Testis (tissue), 2 donors: ENCODE measurements at regions not wholly inside any gene's neighbourhood (a gene's known extent, or its start where the extent isn't known, plus 50 kb on each side); places are given as distances from the start of the nearest gene placed in this dataset.
"Not testable (repeated sequence)": the region's sequence is repeated elsewhere in the genome, so short reads cannot be mapped to it uniquely, and the experiment has no call there.

Source experiments
- DNase-seq: peaks from one replicate; pipeline ENCODE4 v3.0.0-alpha.2; 2019
- H3K27ac ChIP-seq, 2 donors: fragments of 200-600 bp; sonication (generic); one replicate each; pipeline ENCODE4 v1.5.1; 2019
- H3K27me3 ChIP-seq: fragments of 200-600 bp; sonication (generic); one replicate; pipeline ENCODE4 v1.5.1; 2019
- H3K36me3 ChIP-seq: fragments of 200-600 bp; sonication (generic); one replicate; pipeline ENCODE4 v1.5.1; 2017; ENCODE audit warnings: low read depth; ENCODE audit errors: missing control alignments
- H3K4me1 ChIP-seq: fragments of 200-600 bp; sonication (generic); one replicate; pipeline ENCODE4 v1.5.1; 2019
- H3K4me3 ChIP-seq, 2 donors: fragments of 200-600 bp; sonication (generic); one replicate each; pipeline ENCODE4 v1.5.1; 2017 to 2019
- H3K9me3 ChIP-seq: fragments of 200-600 bp; sonication (generic); one replicate; pipeline ENCODE4 v1.5.1; 2017
- POLR2A ChIP-seq: fragments of 450-650 bp; IDR thresholded peaks from one replicate; pipeline ENCODE4 v1.6.1; 2017; ENCODE audit warnings: antibody characterized with exemption, mild to moderate bottlenecking, moderate library complexity
- whole genome bisulfite sequencing, 2 donors: methylation state at CpG; one replicate each; pipeline ENCODE4 v1.1.5; 2018; 5-methylcytosine and 5-hydroxymethylcytosine counted together
- intact Hi-C: fragments of 100-400 bp; cut with DNase I; formaldehyde crosslinking; loops from one replicate; pipeline ENCODE4 v1.15.1; 2023; ENCODE audit warnings: low total_unique reads
- TF ChIP-seq, protein P1 (sequence below), 3 experiments: fragments of 450-650 bp in 2 of 3; fragments of 200-600 bp in 1 of 3; sonication (generic) in 1 of 3; IDR thresholded peaks; one replicate each; pipeline ENCODE4 v1.5.1; 2016 to 2019; ENCODE audit warnings: antibody characterized with exemption in 3 of 3, mild to moderate bottlenecking in 2 of 3, moderate library complexity in 1 of 3

DNA sequence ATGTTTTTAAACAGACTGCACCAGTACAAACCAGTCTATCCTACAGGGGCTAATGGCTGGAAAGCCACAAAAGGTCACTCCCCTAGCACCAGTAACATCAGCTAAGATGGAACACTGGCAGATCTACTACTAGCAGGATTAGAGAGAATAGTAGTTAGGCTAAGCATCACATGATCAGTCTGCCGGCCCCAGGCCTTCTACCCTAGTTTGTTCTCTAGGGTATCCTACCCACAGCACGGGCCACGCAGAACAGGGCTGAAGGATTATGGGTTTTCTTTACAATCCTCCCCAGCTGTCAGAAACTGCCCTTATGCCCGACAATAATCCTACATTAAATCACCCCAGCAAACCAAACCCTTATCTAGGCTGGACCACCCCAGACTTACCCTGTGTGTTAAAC, 156.0 kb downstream of the LY86 start:
- WGBS, 2 donors: 72 to 75% methylated on average over 4 of the region's 4 CpGs
- Histone ChIP-seq H3K27ac (no peak overlapping the region), H3K9me3 (no peaks in the 10 kb centered on the region), H3K4me3 (peak overlapping the region in 1 of 2 donors; percentile 5), H3K36me3 (no peaks in the 10 kb centered on the region), H3K27me3 (no peaks in the 10 kb centered on the region), H3K4me1 (peaks cover 27% of the 10 kb centered on the region)
- DNase-seq: no peak
- TF ChIP-seq POLR2A: no peak
- intact Hi-C loops: no loop called here

DNA sequence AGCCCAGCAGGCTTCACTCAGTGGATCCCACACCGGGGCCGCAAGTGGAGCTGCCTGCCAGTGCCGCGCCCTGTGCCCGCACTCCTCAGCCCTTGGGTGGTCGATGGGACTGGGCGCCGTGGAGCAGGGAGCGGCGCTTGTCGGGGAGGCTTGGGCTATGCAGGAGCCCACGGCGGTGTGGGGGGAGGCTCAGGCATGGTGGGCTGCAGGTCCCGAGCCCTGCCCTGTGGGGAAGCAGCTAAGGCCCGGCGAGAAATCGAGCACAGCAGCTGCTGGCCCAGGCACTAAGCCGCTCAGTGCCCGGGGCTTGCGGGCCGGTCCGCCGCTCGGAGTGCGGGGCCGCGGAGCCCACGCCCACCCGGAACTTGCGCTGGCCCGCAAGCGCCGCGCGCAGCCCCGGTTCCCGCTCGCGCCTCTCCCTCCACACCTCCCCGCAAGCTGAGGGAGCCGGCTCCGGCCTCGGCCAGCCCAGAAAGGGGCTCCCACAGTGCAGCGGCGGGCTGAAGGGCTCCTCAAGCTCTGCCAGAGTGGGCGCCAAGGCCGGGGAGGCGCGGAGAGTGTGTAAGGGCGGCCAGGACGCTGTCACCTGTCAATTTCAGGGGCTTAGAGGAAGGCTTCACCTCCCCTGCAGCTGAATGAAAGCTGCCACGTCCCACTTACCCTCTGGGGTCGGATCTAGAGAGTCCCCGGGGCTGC, 157.3 kb downstream of the LY86 start:
- 55 to 82% methylated on average over 8 to 54 of the region's 54 CpGs for WGBS, 2 donors
- H3K4me1 ChIP-seq: peaks cover 38% of the 10 kb centered on the region
- intact Hi-C loops, H3K27me3 ChIP-seq, H3K36me3 ChIP-seq, H3K9me3 ChIP-seq, DNase-seq, H3K27ac ChIP-seq: not testable (repeated sequence)
- peak overlapping the region; percentile 25 to 49 for H3K4me3 ChIP-seq

DNA sequence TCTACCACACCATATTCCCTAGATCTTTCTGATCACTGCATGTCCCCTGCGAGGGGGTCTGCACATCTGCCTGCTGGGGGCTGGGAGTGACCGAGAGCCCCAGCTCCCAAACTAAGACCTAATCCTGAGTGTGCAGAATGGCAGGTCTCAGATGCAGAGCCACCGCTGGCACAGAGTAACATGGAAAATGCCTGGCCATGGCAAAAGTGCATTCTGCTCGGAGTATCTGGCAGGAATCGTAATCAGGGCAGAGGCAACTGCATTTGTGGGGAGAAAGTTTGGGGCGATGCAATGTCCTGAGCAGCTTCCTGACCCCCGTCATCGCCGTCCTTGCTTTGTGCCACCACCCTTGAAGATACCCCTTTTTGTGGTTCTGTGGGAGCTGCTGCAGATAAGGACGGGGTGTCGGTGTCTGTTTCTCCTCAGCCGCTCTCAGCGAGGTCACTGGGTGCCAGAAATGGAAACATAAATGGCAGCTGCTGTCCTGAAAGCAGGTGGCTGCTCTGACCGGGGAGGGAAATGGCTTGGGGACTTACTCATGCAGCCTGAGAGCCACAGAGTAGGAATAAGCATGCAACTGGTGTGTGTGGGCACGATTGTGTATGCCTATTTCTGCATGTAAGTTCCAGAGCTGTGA, 157.9 kb downstream of the LY86 start:
- Histone ChIP-seq H3K36me3 (no peaks in the 10 kb centered on the region), H3K9me3 (no peaks in the 10 kb centered on the region), H3K27me3 (no peaks in the 10 kb centered on the region), H3K4me3 (peak overlapping the region; percentile 25 to 49), H3K27ac (no peak overlapping the region), H3K4me1 (peaks cover 44% of the 10 kb centered on the region)
- intact Hi-C loops: no loop called here
- WGBS, 2 donors: 47 to 50% methylated on average over 3 to 15 of the region's 15 CpGs
- DNase-seq: peak; percentile 26
- TF ChIP-seq, protein P1, sequence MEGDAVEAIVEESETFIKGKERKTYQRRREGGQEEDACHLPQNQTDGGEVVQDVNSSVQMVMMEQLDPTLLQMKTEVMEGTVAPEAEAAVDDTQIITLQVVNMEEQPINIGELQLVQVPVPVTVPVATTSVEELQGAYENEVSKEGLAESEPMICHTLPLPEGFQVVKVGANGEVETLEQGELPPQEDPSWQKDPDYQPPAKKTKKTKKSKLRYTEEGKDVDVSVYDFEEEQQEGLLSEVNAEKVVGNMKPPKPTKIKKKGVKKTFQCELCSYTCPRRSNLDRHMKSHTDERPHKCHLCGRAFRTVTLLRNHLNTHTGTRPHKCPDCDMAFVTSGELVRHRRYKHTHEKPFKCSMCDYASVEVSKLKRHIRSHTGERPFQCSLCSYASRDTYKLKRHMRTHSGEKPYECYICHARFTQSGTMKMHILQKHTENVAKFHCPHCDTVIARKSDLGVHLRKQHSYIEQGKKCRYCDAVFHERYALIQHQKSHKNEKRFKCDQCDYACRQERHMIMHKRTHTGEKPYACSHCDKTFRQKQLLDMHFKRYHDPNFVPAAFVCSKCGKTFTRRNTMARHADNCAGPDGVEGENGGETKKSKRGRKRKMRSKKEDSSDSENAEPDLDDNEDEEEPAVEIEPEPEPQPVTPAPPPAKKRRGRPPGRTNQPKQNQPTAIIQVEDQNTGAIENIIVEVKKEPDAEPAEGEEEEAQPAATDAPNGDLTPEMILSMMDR (IDR thresholded peaks at IDR 0.05): no peak
- TF ChIP-seq POLR2A: no peak

DNA sequence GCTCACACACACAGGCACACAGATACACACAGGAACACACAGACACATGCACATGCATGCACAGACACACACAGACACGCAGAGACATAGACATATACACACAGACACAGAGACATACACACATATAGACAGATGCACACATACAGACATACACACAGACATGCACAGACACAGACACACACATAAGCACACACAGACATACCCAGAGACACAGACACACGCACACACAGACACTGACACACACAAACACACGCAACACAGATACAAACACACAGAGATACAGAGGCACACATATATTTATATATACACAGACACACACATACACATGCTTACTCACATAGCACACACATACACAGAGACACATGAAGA, 158.4 kb downstream of the LY86 start:
- 71 to 82% methylated on average over 3 of the region's 3 CpGs for WGBS, 2 donors
- no peak overlapping the region for H3K4me3 ChIP-seq
- H3K27ac ChIP-seq: no peak overlapping the region
- H3K36me3 ChIP-seq: no peaks in the 10 kb centered on the region
- DNase-seq: no peak
- H3K27me3 ChIP-seq: no peaks in the 10 kb centered on the region
- H3K9me3 ChIP-seq: no peaks in the 10 kb centered on the region
- TF ChIP-seq, protein P1 (IDR thresholded peaks at IDR 0.05): no peak
- intact Hi-C loops: no loop called here
- peaks cover 46% of the 10 kb centered on the region for H3K4me1 ChIP-seq

DNA sequence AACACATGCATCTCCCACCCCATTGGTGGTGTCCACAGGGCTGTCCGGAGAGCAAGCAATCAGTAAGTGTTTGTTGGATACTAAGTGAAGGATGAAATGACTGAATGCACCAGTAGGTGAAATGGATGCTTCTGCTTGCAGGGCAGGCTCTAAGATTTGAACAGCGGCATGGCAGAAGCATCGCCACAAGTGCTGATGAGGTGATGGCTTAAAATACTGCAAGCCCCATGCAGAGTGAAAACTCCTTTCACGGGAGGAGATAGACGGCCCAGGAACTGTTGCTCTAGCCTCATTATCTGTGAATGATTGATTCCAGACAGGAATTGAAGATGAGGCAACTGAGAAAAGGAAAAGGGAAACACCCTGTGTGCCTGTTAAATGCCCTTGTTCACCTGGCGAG, 158.9 kb downstream of the LY86 start:
- intact Hi-C loops: no loop called here
- H3K27ac ChIP-seq: no peak overlapping the region
- WGBS, 2 donors: 72% methylated on average over 6 of the region's 6 CpGs
- TF ChIP-seq, protein P1 (IDR thresholded peaks at IDR 0.05): no peak
- TF ChIP-seq POLR2A: no peak
- no peaks in the 10 kb centered on the region for H3K36me3 ChIP-seq
- H3K4me1 ChIP-seq: peaks cover 46% of the 10 kb centered on the region
- DNase-seq: no peak
- no peaks in the 10 kb centered on the region for H3K27me3 ChIP-seq
- no peaks in the 10 kb centered on the region for H3K9me3 ChIP-seq
- no peak overlapping the region for H3K4me3 ChIP-seq

DNA sequence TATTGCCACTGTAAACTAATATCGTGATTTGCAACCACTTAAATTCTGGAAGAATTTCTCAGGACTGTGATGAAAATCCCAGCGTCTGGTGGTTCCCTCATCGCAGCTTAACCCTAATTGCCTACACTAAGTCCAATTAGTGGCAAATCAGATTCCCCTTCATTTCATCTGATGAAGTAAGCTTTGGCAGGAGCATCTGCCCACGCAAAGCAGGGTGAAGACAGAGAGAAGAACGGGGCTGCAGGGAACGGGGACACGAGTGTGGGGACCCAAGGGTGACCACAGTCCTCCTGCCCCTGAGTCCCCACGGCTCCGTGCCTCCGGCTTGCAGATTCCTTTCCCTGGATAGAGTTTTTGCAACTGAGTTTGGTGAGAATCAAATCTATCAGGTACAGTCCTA, 159.5 kb downstream of the LY86 start:
- 46 to 67% methylated on average over 10 of the region's 10 CpGs for WGBS, 2 donors
- H3K27ac ChIP-seq: peak overlapping the region in 1 of 2 donors; percentile 21

More for the DNA sequence above, 159.5 kb downstream of the LY86 start:
- TF ChIP-seq, protein P1 (IDR thresholded peaks at IDR 0.05): no peak
- no peak for TF ChIP-seq POLR2A
- no peak for DNase-seq
- H3K27me3 ChIP-seq: no peaks in the 10 kb centered on the region
- H3K4me3 ChIP-seq: no peak overlapping the region
- H3K4me1 ChIP-seq: peaks cover 46% of the 10 kb centered on the region
- H3K9me3 ChIP-seq: no peaks in the 10 kb centered on the region
- H3K36me3 ChIP-seq: no peaks in the 10 kb centered on the region
- intact Hi-C loops: no loop called here
